Breast epithelium (tissue), 3 donors: ENCODE measurements at regions not wholly inside any gene's neighbourhood (a gene's known extent, or its start where the extent isn't known, plus 50 kb on each side); places are given as distances from the start of the nearest gene placed in this dataset.

Experiments used
- CTCF ChIP-seq, 3 donors: fragments of 450-650 bp; IDR thresholded peaks; one replicate each; pipeline ENCODE4 v1.5.1; 2016 to 2017; ENCODE audit warnings: antibody characterized with exemption in 3 of 3, mild to moderate bottlenecking in 3 of 3, moderate library complexity in 3 of 3
- POLR2AphosphoS5 ChIP-seq, 3 donors: sonication (generic); formaldehyde crosslinking; IDR thresholded peaks; one replicate each; pipeline ENCODE4 v1.6.1; 2017; ENCODE audit warnings: antibody characterized with exemption in 3 of 3

- TF ChIP-seq CTCF (IDR thresholded peaks at IDR 0.05) (no peak), POLR2AphosphoS5 (IDR thresholded peaks at IDR 0.05) (no peak)
Observed at GRCh38 chr6:122151066-122151465, 248.4 kb upstream of the HSF2 start.
